ENCODE measurements at regions not wholly inside any gene's neighbourhood (a gene's known extent, or its start where the extent isn't known, plus 50 kb on each side); places are given as distances from the start of the nearest gene placed in this dataset.

GRCh38 chr4:106695501-106696262 lies 327.1 kb upstream of the GIMD1 start:
- no peak overlapping the region for H3K4me2 ChIP-seq (ENCODE audit: low read depth, low read length, poor library complexity, severe bottlenecking)
- no peaks in the 10 kb centered on the region for H3K9me3 ChIP-seq (ENCODE audit: insufficient read depth, low read length)
- no peaks in the 10 kb centered on the region for H3F3A ChIP-seq (ENCODE audit: insufficient read depth)
- no peaks in the 10 kb centered on the region for H3K79me2 ChIP-seq (ENCODE audit: insufficient read depth, low read length)
- H3K36me3 ChIP-seq (ENCODE audit: low read length), result no peaks in the 10 kb centered on the region
- no peaks in the 10 kb centered on the region for H3K27me3 ChIP-seq (ENCODE audit: low read length)
- H2AFZ ChIP-seq (ENCODE audit: low read depth, low read length, severe bottlenecking), result no peak overlapping the region
- no peak overlapping the region for H3K9ac ChIP-seq (ENCODE audit: low read length)
- no peak overlapping the region for H3K4me3 ChIP-seq (ENCODE audit: insufficient read depth, low read length, poor library complexity, severe bottlenecking)
- H4K20me1 ChIP-seq (ENCODE audit: low read depth, low read length), result no peaks in the 10 kb centered on the region
- H3K9me2 ChIP-seq (replicated peaks; ENCODE audit: insufficient read depth, low read length), result no peaks in the 10 kb centered on the region
- no peak overlapping the region for H3K27ac ChIP-seq (ENCODE audit: low read depth, low read length)
- no peak for TF ChIP-seq CTCF (IDR thresholded peaks at IDR 0.05; ENCODE audit: insufficient read depth, low read length, poor library complexity, severe bottlenecking)
- no peak for TF ChIP-seq EZH2phosphoT487 (conservative IDR thresholded peaks at IDR 0.05; ENCODE audit: low read length)

DNA sequence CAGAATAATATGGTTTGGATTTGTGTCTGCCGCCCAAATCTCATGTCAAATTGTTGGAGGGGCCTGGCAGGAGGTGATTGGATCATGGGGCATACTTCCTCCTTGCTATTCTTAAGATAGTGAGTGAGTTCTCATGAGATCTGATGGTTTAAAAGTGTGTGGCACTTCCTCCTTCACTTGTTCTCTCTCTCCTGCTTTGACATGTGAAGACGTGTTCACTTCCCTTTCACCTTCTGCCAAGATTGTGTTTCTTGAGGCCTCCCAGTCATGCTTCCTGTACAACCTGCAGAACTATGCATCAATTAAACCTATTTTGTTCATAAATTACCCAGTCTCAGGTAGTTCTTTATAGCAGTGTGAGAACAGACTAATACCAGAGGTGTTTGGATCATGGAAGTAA lies 325.7 kb upstream of the GIMD1 start:
- Histone ChIP-seq H3K9me3 (ENCODE audit: insufficient read depth, low read length) (no peaks in the 10 kb centered on the region), H3K27me3 (ENCODE audit: low read length) (no peaks in the 10 kb centered on the region), H3K4me3 (ENCODE audit: insufficient read depth, low read length, poor library complexity, severe bottlenecking) (no peak overlapping the region)

DNA sequence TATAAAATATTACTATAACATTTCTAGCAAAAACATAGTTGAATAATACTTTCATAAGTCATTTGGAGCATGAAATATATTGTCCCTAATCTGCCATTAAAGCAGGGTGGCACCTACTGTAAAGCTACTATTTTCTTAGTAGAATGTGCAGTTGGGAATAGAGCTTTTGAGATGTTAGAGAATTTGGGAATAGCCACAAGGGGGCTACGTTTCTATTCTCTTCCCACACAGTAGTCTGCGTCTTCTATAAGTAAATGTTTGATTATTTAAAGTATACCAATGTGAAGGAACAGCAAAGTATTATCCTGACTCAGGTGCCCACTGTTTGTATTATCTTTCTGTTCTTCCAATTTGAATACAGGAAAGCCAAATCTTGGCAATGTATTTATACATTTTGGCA lies 323.2 kb upstream of the GIMD1 start:
- H3K4me3 ChIP-seq (ENCODE audit: insufficient read depth, low read length, poor library complexity, severe bottlenecking), result no peak overlapping the region
- H4K20me1 ChIP-seq (ENCODE audit: low read depth, low read length), result no peaks in the 10 kb centered on the region
- H3K27ac ChIP-seq (ENCODE audit: low read depth, low read length), result no peak overlapping the region
- H3K9me2 ChIP-seq (replicated peaks; ENCODE audit: insufficient read depth, low read length), result no peaks in the 10 kb centered on the region
- no peak overlapping the region for H2AFZ ChIP-seq (ENCODE audit: low read depth, low read length, severe bottlenecking)
- H3K9me3 ChIP-seq (ENCODE audit: insufficient read depth, low read length), result no peaks in the 10 kb centered on the region
- TF ChIP-seq CTCF (IDR thresholded peaks at IDR 0.05; ENCODE audit: insufficient read depth, low read length, poor library complexity, severe bottlenecking) (no peak), EZH2phosphoT487 (conservative IDR thresholded peaks at IDR 0.05; ENCODE audit: low read length) (no peak)
- no peak overlapping the region for H3K4me2 ChIP-seq (ENCODE audit: low read depth, low read length, poor library complexity, severe bottlenecking)
- H3K27me3 ChIP-seq (ENCODE audit: low read length), result no peaks in the 10 kb centered on the region
- H3K36me3 ChIP-seq (ENCODE audit: low read length), result no peaks in the 10 kb centered on the region
- no peaks in the 10 kb centered on the region for H3F3A ChIP-seq (ENCODE audit: insufficient read depth)
- H3K79me2 ChIP-seq (ENCODE audit: insufficient read depth, low read length), result no peaks in the 10 kb centered on the region
- H3K9ac ChIP-seq (ENCODE audit: low read length), result no peak overlapping the region

More for the DNA sequence above, 325.7 kb upstream of the GIMD1 start:
- Histone ChIP-seq H3K9ac (ENCODE audit: low read length) (no peak overlapping the region), H4K20me1 (ENCODE audit: low read depth, low read length) (no peaks in the 10 kb centered on the region), H3F3A (ENCODE audit: insufficient read depth) (no peaks in the 10 kb centered on the region), H3K9me2 (replicated peaks; ENCODE audit: insufficient read depth, low read length) (no peaks in the 10 kb centered on the region), H3K4me2 (ENCODE audit: low read depth, low read length, poor library complexity, severe bottlenecking) (no peak overlapping the region), H2AFZ (ENCODE audit: low read depth, low read length, severe bottlenecking) (no peak overlapping the region), H3K79me2 (ENCODE audit: insufficient read depth, low read length) (no peaks in the 10 kb centered on the region), H3K27ac (ENCODE audit: low read depth, low read length) (no peak overlapping the region), H3K36me3 (ENCODE audit: low read length) (no peaks in the 10 kb centered on the region)
- no peak for TF ChIP-seq EZH2phosphoT487 (conservative IDR thresholded peaks at IDR 0.05; ENCODE audit: low read length)
- no peak for TF ChIP-seq CTCF (IDR thresholded peaks at IDR 0.05; ENCODE audit: insufficient read depth, low read length, poor library complexity, severe bottlenecking)

Data from SU-DHL-6 (cell line).